Testis (tissue), 2 donors: ENCODE measurements at regions not wholly inside any gene's neighbourhood (a gene's known extent, or its start where the extent isn't known, plus 50 kb on each side); places are given as distances from the start of the nearest gene placed in this dataset.

Experiments used
- DNase-seq: peaks from one replicate; pipeline ENCODE4 v3.0.0-alpha.2; 2019
- H3K27ac ChIP-seq, 2 donors: fragments of 200-600 bp; sonication (generic); one replicate each; pipeline ENCODE4 v1.5.1; 2019
- H3K27me3 ChIP-seq: fragments of 200-600 bp; sonication (generic); one replicate; pipeline ENCODE4 v1.5.1; 2019
- H3K36me3 ChIP-seq: fragments of 200-600 bp; sonication (generic); one replicate; pipeline ENCODE4 v1.5.1; 2017; ENCODE audit warnings: low read depth; ENCODE audit errors: missing control alignments
- H3K4me1 ChIP-seq: fragments of 200-600 bp; sonication (generic); one replicate; pipeline ENCODE4 v1.5.1; 2019
- H3K4me3 ChIP-seq, 2 donors: fragments of 200-600 bp; sonication (generic); one replicate each; pipeline ENCODE4 v1.5.1; 2017 to 2019
- H3K9me3 ChIP-seq: fragments of 200-600 bp; sonication (generic); one replicate; pipeline ENCODE4 v1.5.1; 2017
- CTCF ChIP-seq, 3 experiments: fragments of 450-650 bp in 2 of 3; fragments of 200-600 bp in 1 of 3; sonication (generic) in 1 of 3; IDR thresholded peaks; one replicate each; pipeline ENCODE4 v1.5.1; 2016 to 2019; ENCODE audit warnings: antibody characterized with exemption in 3 of 3, mild to moderate bottlenecking in 2 of 3, moderate library complexity in 1 of 3
- POLR2A ChIP-seq: fragments of 450-650 bp; IDR thresholded peaks from one replicate; pipeline ENCODE4 v1.6.1; 2017; ENCODE audit warnings: antibody characterized with exemption, mild to moderate bottlenecking, moderate library complexity
- WGBS, 2 donors: methylation state at CpG; one replicate each; pipeline ENCODE4 v1.1.5; 2018; 5-methylcytosine and 5-hydroxymethylcytosine counted together
- intact Hi-C: fragments of 100-400 bp; cut with DNase I; formaldehyde crosslinking; loops from one replicate; pipeline ENCODE4 v1.15.1; 2023; ENCODE audit warnings: low total_unique reads

GRCh38 chr12:28601570-28602058 lies 411.4 kb downstream of the CCDC91 start:
- WGBS, 2 donors: 65 to 72% methylated on average over 2 of the region's 2 CpGs
- Histone ChIP-seq H3K4me1 (no peaks in the 10 kb centered on the region), H3K27ac (no peak overlapping the region), H3K4me3 (no peak overlapping the region), H3K9me3 (no peaks in the 10 kb centered on the region), H3K36me3 (no peaks in the 10 kb centered on the region), H3K27me3 (no peaks in the 10 kb centered on the region)
- DNase-seq: no peak
- intact Hi-C loops: no loop called here
- TF ChIP-seq CTCF (IDR thresholded peaks at IDR 0.05) (no peak), POLR2A (no peak)

- Histone ChIP-seq H3K27ac (no peak overlapping the region), H3K4me1 (no peaks in the 10 kb centered on the region), H3K36me3 (no peaks in the 10 kb centered on the region), H3K27me3 (no peaks in the 10 kb centered on the region), H3K9me3 (no peaks in the 10 kb centered on the region), H3K4me3 (no peak overlapping the region)
- WGBS, 2 donors: 87 to 92% methylated on average over 4 of the region's 4 CpGs
- intact Hi-C loops: no loop called here
- no peak for DNase-seq
- TF ChIP-seq POLR2A: no peak
These were observed 412.5 kb downstream of the CCDC91 start for GRCh38 chr12:28602786-28603185.

GRCh38 chr12:28603239-28603638 lies 413.0 kb downstream of the CCDC91 start:
- WGBS, 2 donors: 82 to 90% methylated on average over 5 of the region's 5 CpGs
- TF ChIP-seq CTCF (IDR thresholded peaks at IDR 0.05) (no peak), POLR2A (no peak)
- intact Hi-C loops: no loop called here
- H3K9me3 ChIP-seq: no peaks in the 10 kb centered on the region
- DNase-seq: no peak
- no peaks in the 10 kb centered on the region for H3K4me1 ChIP-seq
- no peak overlapping the region for H3K4me3 ChIP-seq
- no peak overlapping the region for H3K27ac ChIP-seq
- H3K27me3 ChIP-seq: no peaks in the 10 kb centered on the region
- H3K36me3 ChIP-seq: no peaks in the 10 kb centered on the region

- Histone ChIP-seq H3K27me3 (no peaks in the 10 kb centered on the region), H3K9me3 (no peaks in the 10 kb centered on the region), H3K27ac (no peak overlapping the region), H3K4me3 (no peak overlapping the region), H3K36me3 (no peaks in the 10 kb centered on the region), H3K4me1 (no peaks in the 10 kb centered on the region)
- intact Hi-C loops: no loop called here
- no peak for DNase-seq
- 95 to 97% methylated on average over 1 of the region's 1 CpG for WGBS, 2 donors
- TF ChIP-seq CTCF (IDR thresholded peaks at IDR 0.05): no peak
- no peak for TF ChIP-seq POLR2A
These were observed 413.5 kb downstream of the CCDC91 start for GRCh38 chr12:28603801-28604200.

GRCh38 chr12:28604240-28604639 lies 414.0 kb downstream of the CCDC91 start:
- H3K27me3 ChIP-seq: no peaks in the 10 kb centered on the region
- no peaks in the 10 kb centered on the region for H3K36me3 ChIP-seq
- H3K9me3 ChIP-seq: no peaks in the 10 kb centered on the region
- H3K27ac ChIP-seq: no peak overlapping the region
- DNase-seq: no peak
- no peaks in the 10 kb centered on the region for H3K4me1 ChIP-seq
- no peak overlapping the region for H3K4me3 ChIP-seq
- TF ChIP-seq CTCF (IDR thresholded peaks at IDR 0.05): no peak
- TF ChIP-seq POLR2A: no peak
- 72 to 74% methylated on average over 1 of the region's 1 CpG for WGBS, 2 donors
- intact Hi-C loops: no loop called here
